ENCODE measurements at regions not wholly inside any gene's neighbourhood (a gene's known extent, or its start where the extent isn't known, plus 50 kb on each side); places are given as distances from the start of the nearest gene placed in this dataset.
"Not testable (repeated sequence)": the region's sequence is repeated elsewhere in the genome, so short reads cannot be mapped to it uniquely, and the experiment has no call there.

DNA sequence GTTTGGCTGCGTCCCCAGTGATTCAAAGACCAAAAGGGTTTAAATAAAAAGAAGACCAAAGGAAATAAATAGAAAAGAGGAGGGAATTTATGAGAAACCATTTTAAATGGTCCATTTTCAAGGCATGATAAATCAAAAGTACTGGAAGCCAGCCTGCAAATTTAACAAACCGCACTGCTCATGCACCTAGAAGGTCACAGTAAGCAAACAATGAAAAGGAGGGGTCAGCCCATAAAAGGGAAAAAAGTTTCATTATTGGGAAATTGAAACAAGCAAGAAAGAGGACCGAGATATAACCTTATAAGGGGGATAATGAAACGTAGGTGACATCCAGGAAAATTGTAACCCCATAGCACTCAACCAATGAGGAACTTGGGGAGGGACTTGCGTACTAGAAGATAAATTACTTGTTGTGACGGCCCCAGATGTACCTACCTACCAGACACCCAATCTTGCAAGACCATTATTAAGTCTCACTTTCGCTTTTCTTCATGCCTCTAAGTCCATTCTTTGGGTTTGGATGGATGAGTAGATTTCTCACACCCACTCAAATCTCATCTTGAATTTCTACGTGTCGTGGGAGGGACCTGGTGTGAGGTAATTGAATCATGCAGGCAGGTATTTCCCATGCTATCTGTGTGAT is 172.0 kb downstream of the SPATA31A1 start:
- H3K79me2 ChIP-seq (ENCODE audit: insufficient read depth, low read length); H3K4me1 ChIP-seq (ENCODE audit: control insufficient read depth in 1 of 2, insufficient read depth in 2 of 2, low read length in 2 of 2); ATAC-seq; DNase-seq (ENCODE audit: low read depth, low spot score); BruUV-seq (replicated peaks); H3K36me3 ChIP-seq (ENCODE audit: control insufficient read depth in 1 of 2, insufficient read depth in 2 of 2, low read length in 2 of 2); H3K9me2 ChIP-seq (ENCODE audit: insufficient read depth); H3K27ac ChIP-seq (ENCODE audit: low read depth, low read length); H2AFZ ChIP-seq (ENCODE audit: low read depth, low read length, poor library complexity, severe bottlenecking); H3K27me3 ChIP-seq (ENCODE audit: insufficient read depth, low read length); POLR2A ChIA-PET; H3K4me2 ChIP-seq (ENCODE audit: low read length); H4K20me1 ChIP-seq (ENCODE audit: insufficient read depth); H3K4me3 ChIP-seq (replicated peaks in 1 of 2; ENCODE audit: low read depth in 1 of 2, low read length in 2 of 2); intact Hi-C loops (cut with micrococcal nuclease); H3K9ac ChIP-seq (ENCODE audit: low read length); H3K9me3 ChIP-seq (ENCODE audit: control insufficient read depth in 1 of 2, insufficient read depth in 1 of 2, low read depth in 1 of 2, low read length in 2 of 2); CTCF ChIA-PET; RAD21 ChIA-PET (ENCODE audit: low non-redundant PET in 1 of 2, low total read pairs in 2 of 2, uncharacterized antibody in 2 of 2, unreplicated experiment in 2 of 2): not testable (repeated sequence)

- DNase-seq (ENCODE audit: low read depth, low spot score); H3K36me3 ChIP-seq (ENCODE audit: control insufficient read depth in 1 of 2, insufficient read depth in 2 of 2, low read length in 2 of 2); POLR2A ChIA-PET; intact Hi-C loops (cut with micrococcal nuclease); RAD21 ChIA-PET (ENCODE audit: low non-redundant PET in 1 of 2, low total read pairs in 2 of 2, uncharacterized antibody in 2 of 2, unreplicated experiment in 2 of 2); H3K27ac ChIP-seq (ENCODE audit: low read depth, low read length); H3K27me3 ChIP-seq (ENCODE audit: insufficient read depth, low read length); H3K9me3 ChIP-seq (ENCODE audit: control insufficient read depth in 1 of 2, insufficient read depth in 1 of 2, low read depth in 1 of 2, low read length in 2 of 2); H3K4me1 ChIP-seq (ENCODE audit: control insufficient read depth in 1 of 2, insufficient read depth in 2 of 2, low read length in 2 of 2); BruUV-seq (replicated peaks); H3K9me2 ChIP-seq (ENCODE audit: insufficient read depth); H3K79me2 ChIP-seq (ENCODE audit: insufficient read depth, low read length); CTCF ChIA-PET; ATAC-seq; H3K4me2 ChIP-seq (ENCODE audit: low read length); H2AFZ ChIP-seq (ENCODE audit: low read depth, low read length, poor library complexity, severe bottlenecking); H3K9ac ChIP-seq (ENCODE audit: low read length); H4K20me1 ChIP-seq (ENCODE audit: insufficient read depth); H3K4me3 ChIP-seq (replicated peaks in 1 of 2; ENCODE audit: low read depth in 1 of 2, low read length in 2 of 2): not testable (repeated sequence)
Measured at GRCh38 chr9:39532597-39532996, 177.1 kb downstream of the SPATA31A1 start.

- not testable (repeated sequence) for ATAC-seq
Measured at GRCh38 chr9:39533001-39533762, 177.7 kb downstream of the SPATA31A1 start.

DNA sequence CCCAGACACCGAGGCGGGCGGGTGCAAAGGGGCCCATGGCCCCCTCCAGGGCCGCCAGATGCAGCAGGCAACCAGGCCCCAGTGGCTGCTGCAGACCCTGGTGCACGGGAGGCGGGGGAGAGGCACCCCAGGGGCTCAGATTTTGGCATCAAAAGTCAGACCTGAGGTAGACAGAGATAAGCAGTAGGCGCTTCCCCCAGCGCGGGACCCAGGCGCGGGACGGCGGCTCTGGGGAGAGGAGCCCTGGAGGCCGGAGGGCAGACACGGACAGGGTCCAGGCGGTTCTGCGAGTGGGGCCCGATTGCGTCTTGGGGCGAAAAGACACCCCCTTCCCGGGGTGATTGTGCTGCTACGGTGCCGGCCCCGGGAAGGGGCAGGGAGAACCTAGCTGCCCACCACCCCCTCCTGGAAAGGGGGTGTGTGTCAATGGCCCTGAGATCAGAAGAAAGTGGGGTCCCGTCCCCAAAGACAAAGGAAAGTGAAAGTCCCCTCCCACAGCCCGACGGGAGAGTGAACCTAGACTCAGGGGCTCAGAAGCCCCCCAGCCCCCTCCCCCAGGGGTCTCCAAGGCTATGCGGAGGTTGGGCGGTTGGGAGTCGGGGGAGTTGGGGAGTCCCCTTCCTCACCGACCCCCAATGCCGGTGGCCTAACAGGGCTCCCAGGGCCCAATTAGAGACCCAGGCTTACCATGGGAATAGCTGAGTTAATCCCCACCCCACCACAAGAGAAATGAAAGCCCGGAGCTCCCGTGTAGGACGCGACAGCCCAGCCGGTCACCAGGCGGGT is 178.5 kb downstream of the SPATA31A1 start:
- H2AFZ ChIP-seq (ENCODE audit: low read depth, low read length, poor library complexity, severe bottlenecking): not testable (repeated sequence)

More at GRCh38 chr9:39533001-39533762, 177.7 kb downstream of the SPATA31A1 start:
- H3K4me2 ChIP-seq (ENCODE audit: low read length); H3K4me3 ChIP-seq (replicated peaks in 1 of 2; ENCODE audit: low read depth in 1 of 2, low read length in 2 of 2); H3K27me3 ChIP-seq (ENCODE audit: insufficient read depth, low read length); H4K20me1 ChIP-seq (ENCODE audit: insufficient read depth); H3K4me1 ChIP-seq (ENCODE audit: control insufficient read depth in 1 of 2, insufficient read depth in 2 of 2, low read length in 2 of 2); H2AFZ ChIP-seq (ENCODE audit: low read depth, low read length, poor library complexity, severe bottlenecking); POLR2A ChIA-PET; H3K9me2 ChIP-seq (ENCODE audit: insufficient read depth); intact Hi-C loops (cut with micrococcal nuclease); H3K36me3 ChIP-seq (ENCODE audit: control insufficient read depth in 1 of 2, insufficient read depth in 2 of 2, low read length in 2 of 2); BruUV-seq (replicated peaks); H3K27ac ChIP-seq (ENCODE audit: low read depth, low read length); H3K9ac ChIP-seq (ENCODE audit: low read length); H3K9me3 ChIP-seq (ENCODE audit: control insufficient read depth in 1 of 2, insufficient read depth in 1 of 2, low read depth in 1 of 2, low read length in 2 of 2); H3K79me2 ChIP-seq (ENCODE audit: insufficient read depth, low read length); DNase-seq (ENCODE audit: low read depth, low spot score); RAD21 ChIA-PET (ENCODE audit: low non-redundant PET in 1 of 2, low total read pairs in 2 of 2, uncharacterized antibody in 2 of 2, unreplicated experiment in 2 of 2); CTCF ChIA-PET: not testable (repeated sequence)

More for the DNA sequence above, 178.5 kb downstream of the SPATA31A1 start:
- H3K36me3 ChIP-seq (ENCODE audit: control insufficient read depth in 1 of 2, insufficient read depth in 2 of 2, low read length in 2 of 2); RAD21 ChIA-PET (ENCODE audit: low non-redundant PET in 1 of 2, low total read pairs in 2 of 2, uncharacterized antibody in 2 of 2, unreplicated experiment in 2 of 2); H3K9ac ChIP-seq (ENCODE audit: low read length); DNase-seq (ENCODE audit: low read depth, low spot score); H4K20me1 ChIP-seq (ENCODE audit: insufficient read depth); intact Hi-C loops (cut with micrococcal nuclease); H3K4me1 ChIP-seq (ENCODE audit: control insufficient read depth in 1 of 2, insufficient read depth in 2 of 2, low read length in 2 of 2); CTCF ChIA-PET; H3K27ac ChIP-seq (ENCODE audit: low read depth, low read length); H3K79me2 ChIP-seq (ENCODE audit: insufficient read depth, low read length); H3K4me3 ChIP-seq (replicated peaks in 1 of 2; ENCODE audit: low read depth in 1 of 2, low read length in 2 of 2); ATAC-seq; POLR2A ChIA-PET; H3K27me3 ChIP-seq (ENCODE audit: insufficient read depth, low read length); H3K4me2 ChIP-seq (ENCODE audit: low read length); H3K9me2 ChIP-seq (ENCODE audit: insufficient read depth); H3K9me3 ChIP-seq (ENCODE audit: control insufficient read depth in 1 of 2, insufficient read depth in 1 of 2, low read depth in 1 of 2, low read length in 2 of 2); BruUV-seq (replicated peaks): not testable (repeated sequence)
